ENCODE measurements at regions not wholly inside any gene's neighbourhood (a gene's known extent, or its start where the extent isn't known, plus 50 kb on each side); places are given as distances from the start of the nearest gene placed in this dataset.

DNA sequence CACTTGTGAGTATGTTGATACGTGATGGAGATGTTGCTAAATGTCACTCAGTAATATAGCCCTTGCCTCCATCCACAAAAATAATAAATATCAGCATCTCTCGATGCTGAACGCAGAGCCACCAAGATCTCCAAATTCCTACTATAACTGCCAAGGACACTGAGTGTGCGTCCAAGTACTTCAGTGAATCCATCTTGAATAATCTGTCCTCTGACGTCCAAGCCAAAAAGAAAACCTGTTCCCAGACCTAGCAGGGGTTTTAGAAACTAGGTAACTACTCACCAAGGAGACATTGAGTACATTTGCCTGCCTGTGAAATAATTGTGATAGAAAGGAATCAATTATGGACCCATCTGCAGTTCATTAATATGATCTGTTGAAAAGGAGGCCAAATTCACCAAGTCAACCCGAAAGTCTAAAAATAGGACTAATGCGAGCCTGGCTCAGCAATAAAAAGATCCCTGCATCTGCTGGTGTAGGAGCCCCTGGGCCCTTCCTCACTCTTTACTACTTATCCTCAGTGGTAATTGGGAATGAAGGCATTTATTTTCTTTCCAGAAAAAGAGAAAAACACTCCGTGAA, 226.9 kb upstream of the IRF2BP2 start:
- no peak for ATAC-seq
- Histone ChIP-seq H3K27me3 (ENCODE audit: control insufficient read depth in 2 of 2, insufficient read depth in 2 of 2, low read length in 2 of 2) (peaks cover 0 to 4% of the 10 kb centered on the region in 2 experiments; a peak in 2 of 5 replicates), H3K4me1 (replicated peaks in 1 of 2; ENCODE audit: control insufficient read depth in 2 of 2, insufficient read depth in 2 of 2, low read length in 2 of 2) (peaks cover 0 to 19% of the 10 kb centered on the region in 2 experiments; a peak in 4 of 5 replicates), H3K4me2 (ENCODE audit: insufficient read depth, low read length) (no peak overlapping the region), H3K79me2 (ENCODE audit: control insufficient read depth, insufficient read depth, low read length) (no peaks in the 10 kb centered on the region), H2AFZ (ENCODE audit: low read depth, low read length) (no peak overlapping the region), H3K4me3 (no peak overlapping the region), H3K27ac (ENCODE audit: extremely low read depth, low read depth, low read length) (no peak overlapping the region), H4K20me1 (replicated peaks; ENCODE audit: control insufficient read depth, insufficient read depth, low read length) (no peaks in the 10 kb centered on the region), H3K9me3 (replicated peaks; ENCODE audit: control insufficient read depth, insufficient read depth, low read depth, low read length) (no peaks in the 10 kb centered on the region), H3K36me3 (ENCODE audit: control insufficient read depth, insufficient read depth, low read length) (no peaks in the 10 kb centered on the region), H3K9me1 (ENCODE audit: control insufficient read depth, insufficient read depth, low read length) (no peaks in the 10 kb centered on the region), H3K9ac (ENCODE audit: insufficient read depth in 1 of 2, low read depth in 2 of 2, low read length in 2 of 2) (no peak overlapping the region)
- CTCF ChIA-PET (ENCODE audit: low intra/inter-chr PET ratio) = no interaction called here
- in situ Hi-C loops (cut with MboI) = no loop called here
- intact Hi-C loops (cut with micrococcal nuclease) = no loop called here
- POLR2A ChIA-PET = no interaction called here
- no peak for DNase-seq (ENCODE audit: extremely low read depth in 1 of 4, low spot score in 3 of 4)
- WGBS (ENCODE audit: insufficient coverage, low coverage, missing lambda C conversion rate) = 33% methylated on average over 8 of the region's 8 CpGs
- FAIRE-seq = no peak
- BruUV-seq (replicated peaks) = no TSS peak
- TF ChIP-seq FOXA1 (IDR thresholded peaks at IDR 0.05; ENCODE audit: borderline replicate concordance) (no peak), TCFL5 (CRISPR knock-in tag; conservative IDR thresholded peaks at IDR 0.05) (no peak), MCM7 (IDR thresholded peaks at IDR 0.05) (no peak), GATA2 (CRISPR knock-in tag; IDR thresholded peaks at IDR 0.05) (no peak), SIN3A (IDR thresholded peaks at IDR 0.05; ENCODE audit: borderline replicate concordance in 2 of 2, control insufficient read depth in 1 of 2, low read depth in 2 of 2, low read length in 2 of 2) (no peak), JUND (IDR thresholded peaks at IDR 0.05; ENCODE audit: borderline replicate concordance, low read depth, low read length) (no peak), JUND (tag; IDR thresholded peaks at IDR 0.05; ENCODE audit: borderline replicate concordance, low read depth, low read length) (no peak), ZNF41 (CRISPR knock-in tag; conservative IDR thresholded peaks at IDR 0.05) (no peak), NFYB (IDR thresholded peaks at IDR 0.05; ENCODE audit: extremely low read depth, insufficient read length) (no peak), ZNF695 (CRISPR knock-in tag; IDR thresholded peaks at IDR 0.05) (no peak)
- TF ChIP-seq, protein P1, sequence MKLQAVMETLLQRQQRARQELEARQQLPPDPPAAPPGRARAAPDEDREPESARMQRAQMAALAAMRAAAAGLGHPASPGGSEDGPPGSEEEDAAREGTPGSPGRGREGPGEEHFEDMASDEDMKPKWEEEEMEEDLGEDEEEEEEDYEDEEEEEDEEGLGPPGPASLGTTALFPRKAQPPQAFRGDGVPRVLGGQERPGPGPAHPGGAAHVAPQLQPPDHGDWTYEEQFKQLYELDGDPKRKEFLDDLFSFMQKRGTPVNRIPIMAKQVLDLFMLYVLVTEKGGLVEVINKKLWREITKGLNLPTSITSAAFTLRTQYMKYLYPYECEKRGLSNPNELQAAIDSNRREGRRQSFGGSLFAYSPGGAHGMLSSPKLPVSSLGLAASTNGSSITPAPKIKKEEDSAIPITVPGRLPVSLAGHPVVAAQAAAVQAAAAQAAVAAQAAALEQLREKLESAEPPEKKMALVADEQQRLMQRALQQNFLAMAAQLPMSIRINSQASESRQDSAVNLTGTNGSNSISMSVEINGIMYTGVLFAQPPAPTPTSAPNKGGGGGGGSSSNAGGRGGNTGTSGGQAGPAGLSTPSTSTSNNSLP (IDR thresholded peaks at IDR 0.05; ENCODE audit: borderline replicate concordance, low read depth, low read length) = no peak
- TF ChIP-seq, protein P2, sequence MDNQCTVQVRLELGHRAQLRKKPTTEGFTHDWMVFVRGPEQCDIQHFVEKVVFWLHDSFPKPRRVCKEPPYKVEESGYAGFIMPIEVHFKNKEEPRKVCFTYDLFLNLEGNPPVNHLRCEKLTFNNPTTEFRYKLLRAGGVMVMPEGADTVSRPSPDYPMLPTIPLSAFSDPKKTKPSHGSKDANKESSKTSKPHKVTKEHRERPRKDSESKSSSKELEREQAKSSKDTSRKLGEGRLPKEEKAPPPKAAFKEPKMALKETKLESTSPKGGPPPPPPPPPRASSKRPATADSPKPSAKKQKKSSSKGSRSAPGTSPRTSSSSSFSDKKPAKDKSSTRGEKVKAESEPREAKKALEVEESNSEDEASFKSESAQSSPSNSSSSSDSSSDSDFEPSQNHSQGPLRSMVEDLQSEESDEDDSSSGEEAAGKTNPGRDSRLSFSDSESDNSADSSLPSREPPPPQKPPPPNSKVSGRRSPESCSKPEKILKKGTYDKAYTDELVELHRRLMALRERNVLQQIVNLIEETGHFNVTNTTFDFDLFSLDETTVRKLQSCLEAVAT (IDR thresholded peaks at IDR 0.05) = no peak
- TF ChIP-seq, protein P3, sequence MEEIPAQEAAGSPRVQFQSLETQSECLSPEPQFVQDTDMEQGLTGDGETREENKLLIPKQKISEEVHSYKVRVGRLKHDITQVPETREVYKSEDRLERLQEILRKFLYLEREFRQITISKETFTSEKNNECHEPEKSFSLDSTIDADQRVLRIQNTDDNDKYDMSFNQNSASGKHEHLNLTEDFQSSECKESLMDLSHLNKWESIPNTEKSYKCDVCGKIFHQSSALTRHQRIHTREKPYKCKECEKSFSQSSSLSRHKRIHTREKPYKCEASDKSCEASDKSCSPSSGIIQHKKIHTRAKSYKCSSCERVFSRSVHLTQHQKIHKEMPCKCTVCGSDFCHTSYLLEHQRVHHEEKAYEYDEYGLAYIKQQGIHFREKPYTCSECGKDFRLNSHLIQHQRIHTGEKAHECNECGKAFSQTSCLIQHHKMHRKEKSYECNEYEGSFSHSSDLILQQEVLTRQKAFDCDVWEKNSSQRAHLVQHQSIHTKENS (CRISPR knock-in tag; IDR thresholded peaks at IDR 0.05) = no peak
- TF ChIP-seq, protein P4, sequence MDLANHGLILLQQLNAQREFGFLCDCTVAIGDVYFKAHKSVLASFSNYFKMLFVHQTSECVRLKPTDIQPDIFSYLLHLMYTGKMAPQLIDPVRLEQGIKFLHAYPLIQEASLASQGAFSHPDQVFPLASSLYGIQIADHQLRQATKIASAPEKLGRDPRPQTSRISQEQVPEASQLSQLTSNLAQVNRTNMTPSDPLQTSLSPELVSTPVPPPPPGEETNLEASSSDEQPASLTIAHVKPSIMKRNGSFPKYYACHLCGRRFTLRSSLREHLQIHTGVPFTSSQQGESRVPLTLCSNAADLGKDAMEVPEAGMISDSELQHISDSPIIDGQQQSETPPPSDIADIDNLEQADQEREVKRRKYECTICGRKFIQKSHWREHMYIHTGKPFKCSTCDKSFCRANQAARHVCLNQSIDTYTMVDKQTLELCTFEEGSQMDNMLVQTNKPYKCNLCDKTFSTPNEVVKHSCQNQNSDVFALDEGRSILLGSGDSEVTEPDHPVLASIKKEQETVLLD (IDR thresholded peaks at IDR 0.05) = no peak
- TF ChIP-seq, protein P5, sequence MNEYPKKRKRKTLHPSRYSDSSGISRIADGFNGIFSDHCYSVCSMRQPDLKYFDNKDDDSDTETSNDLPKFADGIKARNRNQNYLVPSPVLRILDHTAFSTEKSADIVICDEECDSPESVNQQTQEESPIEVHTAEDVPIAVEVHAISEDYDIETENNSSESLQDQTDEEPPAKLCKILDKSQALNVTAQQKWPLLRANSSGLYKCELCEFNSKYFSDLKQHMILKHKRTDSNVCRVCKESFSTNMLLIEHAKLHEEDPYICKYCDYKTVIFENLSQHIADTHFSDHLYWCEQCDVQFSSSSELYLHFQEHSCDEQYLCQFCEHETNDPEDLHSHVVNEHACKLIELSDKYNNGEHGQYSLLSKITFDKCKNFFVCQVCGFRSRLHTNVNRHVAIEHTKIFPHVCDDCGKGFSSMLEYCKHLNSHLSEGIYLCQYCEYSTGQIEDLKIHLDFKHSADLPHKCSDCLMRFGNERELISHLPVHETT (CRISPR knock-in tag; conservative IDR thresholded peaks at IDR 0.05 in 1 of 2, IDR thresholded peaks at IDR 0.05 in 1 of 2) = no peak

Data from K562 (cell line).